Kidney epithelial cell (primary cell): ENCODE measurements at regions not wholly inside any gene's neighbourhood (a gene's known extent, or its start where the extent isn't known, plus 50 kb on each side); places are given as distances from the start of the nearest gene placed in this dataset.

Experiments used
- DNase-seq: peaks from one replicate; pipeline ENCODE4 v3.0.0-alpha.2; 2010; ENCODE audit warnings: low read depth
- H3K27me3 ChIP-seq: 2 replicates; pipeline ENCODE4 v1.6.0; 2011; ENCODE audit warnings: low read length; ENCODE audit not compliant: control insufficient read depth, insufficient read depth
- H3K36me3 ChIP-seq: 2 replicates; pipeline ENCODE4 v1.5.1; 2011; ENCODE audit warnings: low read length; ENCODE audit not compliant: control insufficient read depth, insufficient read depth
- H3K4me3 ChIP-seq: 2 replicates; pipeline ENCODE4 v1.5.1; 2011; ENCODE audit warnings: low read depth, mild to moderate bottlenecking, control low read depth, low read length
- CTCF ChIP-seq: IDR thresholded peaks from 2 replicates; pipeline ENCODE4 v1.5.1; 2011; ENCODE audit warnings: mild to moderate bottlenecking, moderate library complexity, low read length, control low read depth, inconsistent platforms; ENCODE audit not compliant: insufficient read depth, poor library complexity, severe bottlenecking

- Histone ChIP-seq H3K27me3 (peaks cover 20% of the 10 kb centered on the region), H3K36me3 (no peaks in the 10 kb centered on the region), H3K4me3 (no peak overlapping the region)
- no peak for DNase-seq
- TF ChIP-seq CTCF: no peak
Observed at GRCh38 chr9:134500931-134501760, 140.5 kb upstream of the COL5A1 start.

DNA sequence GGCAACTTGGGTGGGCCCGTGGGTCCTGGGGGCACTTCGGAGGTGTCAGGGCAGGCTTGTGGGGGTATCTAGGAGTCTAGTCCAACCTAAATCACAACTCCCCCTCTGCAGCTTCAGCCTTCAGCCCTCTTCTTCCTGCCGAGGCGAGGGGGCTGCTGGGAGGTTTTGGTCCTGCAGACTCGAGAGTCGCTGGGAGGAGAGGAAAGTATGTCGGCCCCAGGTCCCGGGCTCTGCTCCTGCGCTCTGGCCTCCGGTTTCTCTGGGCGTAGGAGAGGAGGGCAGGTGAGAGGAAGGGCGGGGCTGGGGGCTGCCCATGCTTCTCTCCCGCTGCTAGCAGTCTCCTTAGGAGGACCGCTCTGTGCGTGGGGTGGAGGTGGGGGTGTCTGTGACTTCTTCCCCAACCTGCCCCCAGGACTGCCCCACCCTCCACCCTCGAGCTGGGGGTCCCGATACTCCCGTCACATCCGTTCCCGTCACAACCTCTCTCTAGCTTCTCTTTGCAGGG is 139.8 kb upstream of the COL5A1 start:
- TF ChIP-seq CTCF: no peak
- Histone ChIP-seq H3K36me3 (no peaks in the 10 kb centered on the region), H3K27me3 (peaks cover 20% of the 10 kb centered on the region), H3K4me3 (no peak overlapping the region)
- no peak for DNase-seq

DNA sequence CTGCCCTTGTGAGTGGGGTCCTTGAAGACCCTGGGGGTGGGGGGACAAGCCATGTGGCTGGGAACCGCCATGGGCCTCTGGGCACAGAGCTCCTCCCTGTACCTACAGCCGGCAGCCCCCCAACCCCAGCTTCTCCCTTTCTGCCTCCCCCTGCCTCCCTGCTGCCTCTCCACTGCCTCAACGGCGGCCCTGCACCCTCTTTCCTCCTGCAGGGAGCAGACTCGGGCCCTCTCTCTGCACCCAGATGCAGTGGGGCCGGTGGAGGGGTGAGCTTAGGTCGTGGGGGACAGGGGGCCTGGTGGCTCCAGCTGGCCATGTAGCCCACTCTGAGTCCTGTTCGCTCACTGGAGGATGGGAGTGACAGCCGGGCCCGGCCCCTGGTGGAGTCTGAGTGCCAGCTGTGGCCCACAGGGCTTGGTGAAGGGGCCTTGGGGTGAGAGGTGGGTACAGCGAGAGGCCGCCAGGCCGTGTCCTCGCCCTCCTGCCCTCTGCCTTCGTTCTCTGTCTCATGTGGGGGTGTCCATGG is 139.3 kb upstream of the COL5A1 start:
- DNase-seq: no peak
- H3K4me3 ChIP-seq: no peak overlapping the region
- no peaks in the 10 kb centered on the region for H3K36me3 ChIP-seq
- peaks cover 20% of the 10 kb centered on the region for H3K27me3 ChIP-seq
- no peak for TF ChIP-seq CTCF

- Histone ChIP-seq H3K36me3 (no peaks in the 10 kb centered on the region), H3K27me3 (peaks cover 20% of the 10 kb centered on the region), H3K4me3 (no peak overlapping the region)
- TF ChIP-seq CTCF: no peak
- peak; percentile 60 for DNase-seq
Observed at GRCh38 chr9:134502809-134503211, 138.8 kb upstream of the COL5A1 start.

DNA sequence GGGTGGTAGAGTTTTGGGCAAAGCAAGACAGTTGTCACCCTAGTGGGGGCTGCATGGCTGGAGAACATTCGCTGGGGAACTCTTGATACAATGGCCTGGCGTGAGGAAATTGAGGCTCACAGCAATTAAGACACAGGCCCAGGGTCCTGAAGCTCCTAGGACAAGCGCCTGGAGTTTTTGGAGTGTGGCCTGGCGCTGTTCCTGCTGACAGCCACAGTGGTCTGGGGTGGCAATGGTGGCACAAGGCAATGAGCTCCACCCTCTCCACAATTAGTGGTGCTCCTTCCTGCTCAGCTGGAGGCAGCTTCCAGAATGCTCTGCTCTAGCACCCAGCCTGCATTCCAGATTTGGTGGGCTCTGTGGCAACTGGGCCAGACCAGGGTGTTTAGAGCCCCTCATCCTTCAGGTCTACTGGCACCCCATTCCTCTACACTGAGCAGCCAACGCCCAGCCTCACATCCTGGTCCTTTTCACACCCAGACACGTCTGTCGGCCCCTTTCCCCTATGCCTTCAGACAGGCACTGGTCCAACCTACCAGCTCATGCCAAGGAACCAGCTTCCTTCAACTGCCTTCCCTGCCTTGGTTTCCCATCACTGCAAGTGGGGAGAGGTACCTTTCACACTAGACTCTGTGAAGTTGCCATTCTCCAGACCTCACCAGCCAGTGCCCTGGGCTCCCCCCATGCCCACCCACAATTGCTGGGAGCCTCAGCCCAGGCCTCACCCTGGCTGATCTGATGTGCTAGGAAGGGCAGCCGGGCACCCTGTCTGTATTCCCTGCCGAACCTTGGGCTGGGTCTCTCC is 138.1 kb upstream of the COL5A1 start:
- no peak for DNase-seq
- Histone ChIP-seq H3K27me3 (peaks cover 20% of the 10 kb centered on the region), H3K4me3 (no peak overlapping the region), H3K36me3 (no peaks in the 10 kb centered on the region)
- TF ChIP-seq CTCF: no peak
